ENCODE measurements at regions not wholly inside any gene's neighbourhood (a gene's known extent, or its start where the extent isn't known, plus 50 kb on each side); places are given as distances from the start of the nearest gene placed in this dataset.

DNA sequence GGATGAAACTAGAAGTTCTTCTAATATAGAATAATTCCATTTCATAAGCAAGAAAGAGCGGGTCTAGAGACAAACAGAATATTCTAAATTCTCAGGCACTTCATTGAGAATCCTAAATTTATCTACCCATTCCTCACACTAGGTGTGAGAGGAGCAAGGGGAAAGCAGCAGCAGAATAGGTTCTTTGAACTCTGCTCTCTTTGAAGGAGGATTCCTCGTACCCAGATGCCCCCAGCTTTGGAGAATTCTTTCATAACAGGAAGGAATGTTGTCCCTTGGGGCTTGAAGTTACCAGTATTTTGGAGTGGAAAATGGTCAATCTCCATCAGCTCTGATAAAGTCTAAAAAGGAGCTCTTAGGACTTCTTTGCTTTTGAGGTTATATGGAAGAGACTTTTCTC, 59.7 kb upstream of the RASGEF1B start:
- no peak for TF ChIP-seq CTCF (IDR thresholded peaks at IDR 0.05 in 2 of 3, conservative IDR thresholded peaks at IDR 0.05 in 1 of 3; ENCODE audit: control insufficient read depth in 2 of 3, extremely low read depth in 1 of 3, insufficient read depth in 1 of 3, low read depth in 3 of 3, low read length in 3 of 3)
- TF ChIP-seq STAT1 (conservative IDR thresholded peaks at IDR 0.05), result no peak
- TF ChIP-seq CREB1 (IDR thresholded peaks at IDR 0.05; ENCODE audit: low read depth), result no peak
- no peak for TF ChIP-seq RAD21 (IDR thresholded peaks at IDR 0.05; ENCODE audit: insufficient read depth, low read depth, low read length)
- TF ChIP-seq, protein P1, sequence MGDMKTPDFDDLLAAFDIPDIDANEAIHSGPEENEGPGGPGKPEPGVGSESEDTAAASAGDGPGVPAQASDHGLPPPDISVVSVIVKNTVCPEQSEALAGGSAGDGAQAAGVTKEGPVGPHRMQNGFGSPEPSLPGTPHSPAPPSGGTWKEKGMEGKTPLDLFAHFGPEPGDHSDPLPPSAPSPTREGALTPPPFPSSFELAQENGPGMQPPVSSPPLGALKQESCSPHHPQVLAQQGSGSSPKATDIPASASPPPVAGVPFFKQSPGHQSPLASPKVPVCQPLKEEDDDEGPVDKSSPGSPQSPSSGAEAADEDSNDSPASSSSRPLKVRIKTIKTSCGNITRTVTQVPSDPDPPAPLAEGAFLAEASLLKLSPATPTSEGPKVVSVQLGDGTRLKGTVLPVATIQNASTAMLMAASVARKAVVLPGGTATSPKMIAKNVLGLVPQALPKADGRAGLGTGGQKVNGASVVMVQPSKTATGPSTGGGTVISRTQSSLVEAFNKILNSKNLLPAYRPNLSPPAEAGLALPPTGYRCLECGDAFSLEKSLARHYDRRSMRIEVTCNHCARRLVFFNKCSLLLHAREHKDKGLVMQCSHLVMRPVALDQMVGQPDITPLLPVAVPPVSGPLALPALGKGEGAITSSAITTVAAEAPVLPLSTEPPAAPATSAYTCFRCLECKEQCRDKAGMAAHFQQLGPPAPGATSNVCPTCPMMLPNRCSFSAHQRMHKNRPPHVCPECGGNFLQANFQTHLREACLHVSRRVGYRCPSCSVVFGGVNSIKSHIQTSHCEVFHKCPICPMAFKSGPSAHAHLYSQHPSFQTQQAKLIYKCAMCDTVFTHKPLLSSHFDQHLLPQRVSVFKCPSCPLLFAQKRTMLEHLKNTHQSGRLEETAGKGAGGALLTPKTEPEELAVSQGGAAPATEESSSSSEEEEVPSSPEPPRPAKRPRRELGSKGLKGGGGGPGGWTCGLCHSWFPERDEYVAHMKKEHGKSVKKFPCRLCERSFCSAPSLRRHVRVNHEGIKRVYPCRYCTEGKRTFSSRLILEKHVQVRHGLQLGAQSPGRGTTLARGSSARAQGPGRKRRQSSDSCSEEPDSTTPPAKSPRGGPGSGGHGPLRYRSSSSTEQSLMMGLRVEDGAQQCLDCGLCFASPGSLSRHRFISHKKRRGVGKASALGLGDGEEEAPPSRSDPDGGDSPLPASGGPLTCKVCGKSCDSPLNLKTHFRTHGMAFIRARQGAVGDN (IDR thresholded peaks at IDR 0.05), result no peak
- TF ChIP-seq ZNF274 (IDR thresholded peaks at IDR 0.05; ENCODE audit: insufficient read depth, insufficient read length), result no peak

Measured in GM12878 (cell line).